ENCODE measurements at regions not wholly inside any gene's neighbourhood (a gene's known extent, or its start where the extent isn't known, plus 50 kb on each side); places are given as distances from the start of the nearest gene placed in this dataset.
"Not testable (repeated sequence)": the region's sequence is repeated elsewhere in the genome, so short reads cannot be mapped to it uniquely, and the experiment has no call there.

GRCh38 chr1:112832259-112832658 is 117.1 kb upstream of the PPM1J start:
- H3K27ac Mint-ChIP-seq; H3K9me3 Mint-ChIP-seq; H3K4me1 Mint-ChIP-seq (ENCODE audit: low read depth); H3K36me3 Mint-ChIP-seq (ENCODE audit: low read depth); DNase-seq; H3K27me3 Mint-ChIP-seq (ENCODE audit: low read depth); intact Hi-C loops (cut with micrococcal nuclease); H3K4me3 Mint-ChIP-seq: not testable (repeated sequence)
- CTCF ChIA-PET: interaction anchor here (1.9 kb wide), 1 partner anchor 241 kb away, joined by 4 read pairs; the partner anchor contains the start of gene LRIG2

- H3K9me3 Mint-ChIP-seq; H3K27ac Mint-ChIP-seq; H3K4me1 Mint-ChIP-seq (ENCODE audit: low read depth); DNase-seq; CTCF ChIA-PET; H3K27me3 Mint-ChIP-seq (ENCODE audit: low read depth); intact Hi-C loops (cut with micrococcal nuclease); H3K4me3 Mint-ChIP-seq; H3K36me3 Mint-ChIP-seq (ENCODE audit: low read depth): not testable (repeated sequence)
Observed at GRCh38 chr1:112829691-112830090, 114.6 kb upstream of the PPM1J start.

- Mint-ChIP-seq H3K4me3 (no peak overlapping the region), H3K9me3 (peaks cover 2% of the 10 kb centered on the region), H3K4me1 (ENCODE audit: low read depth) (peaks cover 2% of the 10 kb centered on the region), H3K36me3 (ENCODE audit: low read depth) (no peaks in the 10 kb centered on the region), H3K27ac (no peak overlapping the region), H3K27me3 (ENCODE audit: low read depth) (no peaks in the 10 kb centered on the region)
- intact Hi-C loops (cut with micrococcal nuclease): no loop called here
- CTCF ChIA-PET: interaction anchor here (0.6 kb wide), 1 partner anchor 255 kb away, joined by 4 read pairs; no protein-coding TSS in a partner anchor
- peak; percentile 19 for DNase-seq
Observed at GRCh38 chr1:112828716-112829115, 113.6 kb upstream of the PPM1J start.

GRCh38 chr1:112827391-112827790 is 112.3 kb upstream of the PPM1J start:
- DNase-seq; H3K36me3 Mint-ChIP-seq (ENCODE audit: low read depth); intact Hi-C loops (cut with micrococcal nuclease); H3K4me1 Mint-ChIP-seq (ENCODE audit: low read depth); H3K4me3 Mint-ChIP-seq; H3K27me3 Mint-ChIP-seq (ENCODE audit: low read depth); H3K9me3 Mint-ChIP-seq; CTCF ChIA-PET; H3K27ac Mint-ChIP-seq: not testable (repeated sequence)

- Mint-ChIP-seq H3K4me1 (ENCODE audit: low read depth) (peaks cover 2% of the 10 kb centered on the region), H3K9me3 (peaks cover 2% of the 10 kb centered on the region), H3K27ac (no peak overlapping the region), H3K4me3 (no peak overlapping the region), H3K27me3 (ENCODE audit: low read depth) (no peaks in the 10 kb centered on the region), H3K36me3 (ENCODE audit: low read depth) (no peaks in the 10 kb centered on the region)
- no peak for DNase-seq
- CTCF ChIA-PET: no interaction called here
- intact Hi-C loops (cut with micrococcal nuclease): no loop called here
Observed at GRCh38 chr1:112826217-112826944, 111.2 kb upstream of the PPM1J start.

GRCh38 chr1:112825563-112826216 is 110.6 kb upstream of the PPM1J start:
- H3K4me3 Mint-ChIP-seq; H3K9me3 Mint-ChIP-seq; CTCF ChIA-PET; H3K4me1 Mint-ChIP-seq (ENCODE audit: low read depth); intact Hi-C loops (cut with micrococcal nuclease); DNase-seq; H3K27me3 Mint-ChIP-seq (ENCODE audit: low read depth); H3K27ac Mint-ChIP-seq; H3K36me3 Mint-ChIP-seq (ENCODE audit: low read depth): not testable (repeated sequence)

- H3K27me3 Mint-ChIP-seq (ENCODE audit: low read depth); H3K36me3 Mint-ChIP-seq (ENCODE audit: low read depth); H3K4me1 Mint-ChIP-seq (ENCODE audit: low read depth); DNase-seq; CTCF ChIA-PET; intact Hi-C loops (cut with micrococcal nuclease); H3K27ac Mint-ChIP-seq; H3K9me3 Mint-ChIP-seq; H3K4me3 Mint-ChIP-seq: not testable (repeated sequence)
Observed at GRCh38 chr1:112825075-112825474, 109.9 kb upstream of the PPM1J start.

GRCh38 chr1:112821307-112822063 is 106.4 kb upstream of the PPM1J start:
- intact Hi-C loops (cut with micrococcal nuclease); H3K9me3 Mint-ChIP-seq; H3K4me3 Mint-ChIP-seq; H3K36me3 Mint-ChIP-seq (ENCODE audit: low read depth); DNase-seq; H3K4me1 Mint-ChIP-seq (ENCODE audit: low read depth); H3K27me3 Mint-ChIP-seq (ENCODE audit: low read depth); H3K27ac Mint-ChIP-seq: not testable (repeated sequence)
- CTCF ChIA-PET: interaction anchor here (1.0 kb wide), 1 partner anchor 106 kb away, joined by 3 read pairs; the partner anchor contains the start of gene PPM1J

- CTCF ChIA-PET: no interaction called here
- no peak overlapping the region for H3K4me3 Mint-ChIP-seq
- H3K27ac Mint-ChIP-seq: no peak overlapping the region
- H3K9me3 Mint-ChIP-seq: no peaks in the 10 kb centered on the region
- peaks cover 2% of the 10 kb centered on the region for H3K4me1 Mint-ChIP-seq (ENCODE audit: low read depth)
- DNase-seq: no peak
- H3K36me3 Mint-ChIP-seq (ENCODE audit: low read depth): no peaks in the 10 kb centered on the region
- H3K27me3 Mint-ChIP-seq (ENCODE audit: low read depth): peaks cover 3% of the 10 kb centered on the region
- intact Hi-C loops (cut with micrococcal nuclease): no loop called here
Observed at GRCh38 chr1:112818990-112819689, 104.0 kb upstream of the PPM1J start.

GRCh38 chr1:112817555-112818373 is 102.6 kb upstream of the PPM1J start:
- no peak for DNase-seq
- H3K36me3 Mint-ChIP-seq (ENCODE audit: low read depth): no peaks in the 10 kb centered on the region
- no peak overlapping the region for H3K27ac Mint-ChIP-seq
- CTCF ChIA-PET: interaction anchor here (0.6 to 1.4 kb wide), 5 partner anchors 101 to 889 kb away, joined by 3 to 5 read pairs (median 3); partner anchors contain the start of gene LRIG2
- peaks cover 2% of the 10 kb centered on the region for H3K4me1 Mint-ChIP-seq (ENCODE audit: low read depth)
- peaks cover 3% of the 10 kb centered on the region for H3K27me3 Mint-ChIP-seq (ENCODE audit: low read depth)
- intact Hi-C loops (cut with micrococcal nuclease): no loop called here
- no peaks in the 10 kb centered on the region for H3K9me3 Mint-ChIP-seq
- H3K4me3 Mint-ChIP-seq: no peak overlapping the region

GRCh38 chr1:112815376-112815775 is 100.2 kb upstream of the PPM1J start:
- CTCF ChIA-PET: no interaction called here

More at GRCh38 chr1:112815376-112815775, 100.2 kb upstream of the PPM1J start:
- no peak overlapping the region for H3K4me3 Mint-ChIP-seq
- intact Hi-C loops (cut with micrococcal nuclease): no loop called here
- no peak overlapping the region for H3K27ac Mint-ChIP-seq
- H3K4me1 Mint-ChIP-seq (ENCODE audit: low read depth): peaks cover 2% of the 10 kb centered on the region
- H3K27me3 Mint-ChIP-seq (ENCODE audit: low read depth): peaks cover 5% of the 10 kb centered on the region
- no peaks in the 10 kb centered on the region for H3K36me3 Mint-ChIP-seq (ENCODE audit: low read depth)
- DNase-seq: no peak
- no peaks in the 10 kb centered on the region for H3K9me3 Mint-ChIP-seq
